Karpas-422 (cell line): ENCODE measurements at regions not wholly inside any gene's neighbourhood (a gene's known extent, or its start where the extent isn't known, plus 50 kb on each side); places are given as distances from the start of the nearest gene placed in this dataset.
A peak's percentile ranks its signal among the peaks of the same experiment; 100 is the strongest.
"Not testable (repeated sequence)": the region's sequence is repeated elsewhere in the genome, so short reads cannot be mapped to it uniquely, and the experiment has no call there.

Experiments used
- DNase-seq: peaks from one replicate; pipeline ENCODE4 v3.0.0-alpha.2; 2015
- H2AFZ ChIP-seq: fragments of 200-600 bp; sonication (generic); 2 replicates; pipeline ENCODE4 v1.6.1; 2014; ENCODE audit warnings: antibody characterized with exemption, low read length, mixed read lengths
- H3K27ac ChIP-seq: fragments of 200-600 bp; sonication (generic); 2 replicates; pipeline ENCODE4 v1.5.1; 2014; ENCODE audit warnings: mild to moderate bottlenecking, low read length, moderate library complexity
- H3K27me3 ChIP-seq: fragments of 200-600 bp; sonication (generic); 2 replicates; pipeline ENCODE4 v1.6.1; 2014; ENCODE audit warnings: low read length, mixed read lengths
- H3K36me3 ChIP-seq: fragments of 200-600 bp; sonication (generic); 2 replicates; pipeline ENCODE4 v1.6.1; 2014; ENCODE audit warnings: low read length, mixed read lengths; ENCODE audit not compliant: insufficient read depth
- H3K4me1 ChIP-seq: fragments of 200-600 bp; sonication (generic); 2 replicates; pipeline ENCODE4 v1.6.1; 2014; ENCODE audit warnings: mild to moderate bottlenecking, low read length, mixed read lengths
- H3K4me2 ChIP-seq: fragments of 200-600 bp; sonication (generic); 2 replicates; pipeline ENCODE4 v1.6.1; 2014; ENCODE audit warnings: low read length, low read depth, mild to moderate bottlenecking; ENCODE audit not compliant: poor library complexity, severe bottlenecking
- H3K4me3 ChIP-seq: fragments of 200-600 bp; sonication (generic); 2 replicates; pipeline ENCODE4 v1.5.1; 2014; ENCODE audit warnings: mild to moderate bottlenecking, antibody characterized with exemption, low read length, mixed read lengths
- H3K79me2 ChIP-seq: fragments of 200-600 bp; sonication (generic); 2 replicates; pipeline ENCODE4 v1.6.1; 2014; ENCODE audit warnings: mild to moderate bottlenecking, low read length, mixed read lengths
- H3K9ac ChIP-seq: fragments of 200-600 bp; sonication (generic); 2 replicates; pipeline ENCODE4 v1.6.0; 2014; ENCODE audit warnings: low read length
- H3K9me2 ChIP-seq: fragments of 200-600 bp; sonication (generic), shearing (Covaris generic); replicated peaks from 2 replicates; pipeline ENCODE4 v1.6.0; 2014; ENCODE audit warnings: mild to moderate bottlenecking, low read length, moderate library complexity; ENCODE audit not compliant: insufficient read depth
- H3K9me3 ChIP-seq: fragments of 300-700, 200-600 bp; sonication (generic); 2 replicates; pipeline ENCODE4 v1.6.1; 2014; ENCODE audit warnings: low read length, mixed read lengths
- H4K20me1 ChIP-seq: fragments of 200-600 bp; sonication (generic); 2 replicates; pipeline ENCODE4 v1.6.1; 2014; ENCODE audit warnings: mild to moderate bottlenecking, antibody characterized with exemption, low read length, low read depth; ENCODE audit not compliant: insufficient read depth

GRCh38 chr14:86739761-86740160, 1209.8 kb downstream of the FLRT2 start:
- Histone ChIP-seq H3K9ac (peak overlapping the region; percentile 46), H2AFZ (peak overlapping the region; percentile 96), H3K4me2 (peak overlapping the region; percentile 84)

GRCh38 chr14:86731427-86731826, 1201.5 kb downstream of the FLRT2 start:
- H3K27me3 ChIP-seq, H3K27ac ChIP-seq, H3K4me1 ChIP-seq, H3K79me2 ChIP-seq, H3K9me3 ChIP-seq, H3K9me2 ChIP-seq, H3K36me3 ChIP-seq, DNase-seq, H3K4me3 ChIP-seq, H2AFZ ChIP-seq, H4K20me1 ChIP-seq, H3K4me2 ChIP-seq, H3K9ac ChIP-seq: not testable (repeated sequence)

More at GRCh38 chr14:86739761-86740160, 1209.8 kb downstream of the FLRT2 start:
- H3K4me3 ChIP-seq: peak overlapping the region; percentile 62
- H3K27me3 ChIP-seq: no peaks in the 10 kb centered on the region
- H3K27ac ChIP-seq: no peak overlapping the region
- H3K9me2 ChIP-seq: no peaks in the 10 kb centered on the region; the same call in 1 of the 2 replicates
- no peaks in the 10 kb centered on the region for H3K9me3 ChIP-seq
- no peaks in the 10 kb centered on the region for H3K79me2 ChIP-seq
- peaks cover 14% of the 10 kb centered on the region for H3K4me1 ChIP-seq
- no peaks in the 10 kb centered on the region for H3K36me3 ChIP-seq
- no peak for DNase-seq
- no peaks in the 10 kb centered on the region for H4K20me1 ChIP-seq

- Histone ChIP-seq H3K9me3 (no peaks in the 10 kb centered on the region), H3K4me2 (no peak overlapping the region), H3K4me1 (no peaks in the 10 kb centered on the region), H3K9ac (no peak overlapping the region), H4K20me1 (no peaks in the 10 kb centered on the region), H2AFZ (no peak overlapping the region), H3K79me2 (no peaks in the 10 kb centered on the region), H3K36me3 (no peaks in the 10 kb centered on the region), H3K27me3 (no peaks in the 10 kb centered on the region), H3K27ac (no peak overlapping the region), H3K4me3 (no peak overlapping the region), H3K9me2 (no peaks in the 10 kb centered on the region)
- no peak for DNase-seq
These were observed 1193.3 kb downstream of the FLRT2 start for GRCh38 chr14:86723254-86723624.

DNA sequence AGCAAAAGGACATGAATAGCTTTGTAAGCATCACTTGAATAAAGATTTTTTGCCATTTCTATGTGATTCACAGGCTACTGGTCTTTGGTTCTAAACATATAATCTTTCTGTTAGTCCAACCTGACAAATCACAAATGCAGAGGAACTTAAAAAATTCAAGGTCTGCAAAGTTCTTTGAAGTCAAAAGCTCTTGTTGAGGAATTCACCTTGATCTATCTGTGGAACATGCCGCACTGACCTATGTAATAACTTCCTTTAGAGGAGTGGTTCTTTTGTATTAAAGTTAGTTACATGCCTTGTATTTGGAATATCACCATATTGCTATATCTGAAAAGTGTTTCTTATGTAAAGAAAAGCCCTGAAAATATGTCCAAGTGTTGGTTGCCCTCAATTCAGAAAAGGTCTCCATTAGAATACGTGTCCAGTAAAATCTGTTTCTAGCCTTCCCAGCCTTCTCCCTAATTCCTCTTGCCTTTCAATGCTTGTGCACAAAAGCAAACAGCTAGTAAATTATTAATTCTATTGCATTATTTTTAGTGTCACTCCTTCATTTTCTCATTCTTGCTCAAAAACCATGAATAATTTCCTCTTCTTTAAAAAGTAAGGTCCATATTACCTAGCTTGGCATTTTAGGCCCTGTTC, 1192.8 kb downstream of the FLRT2 start:
- Histone ChIP-seq H3K9me2 (no peaks in the 10 kb centered on the region), H2AFZ (no peak overlapping the region), H3K9me3 (no peaks in the 10 kb centered on the region), H3K36me3 (no peaks in the 10 kb centered on the region), H3K27ac (no peak overlapping the region), H3K4me1 (no peaks in the 10 kb centered on the region), H3K4me3 (no peak overlapping the region), H4K20me1 (no peaks in the 10 kb centered on the region), H3K4me2 (no peak overlapping the region), H3K79me2 (no peaks in the 10 kb centered on the region), H3K9ac (no peak overlapping the region), H3K27me3 (no peaks in the 10 kb centered on the region)
- DNase-seq: no peak

DNA sequence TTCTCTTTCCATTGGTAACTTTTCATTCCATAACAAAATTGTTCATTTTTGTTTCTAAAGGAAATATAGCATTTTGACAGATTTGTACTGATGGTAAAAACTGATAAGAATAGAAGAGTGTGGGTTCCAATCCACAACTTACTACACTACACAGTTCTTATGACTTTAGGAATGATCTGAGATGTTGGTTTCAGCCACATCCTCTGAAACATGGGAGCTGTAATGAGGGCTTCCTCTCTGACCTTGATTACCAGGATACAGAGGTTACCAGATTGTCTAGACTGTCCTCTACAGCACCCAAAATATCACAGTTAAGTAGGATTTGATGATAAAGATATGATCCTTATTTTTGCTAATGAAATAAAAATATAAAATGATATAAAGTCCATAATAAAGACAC, 1184.6 kb downstream of the FLRT2 start:
- no peak for DNase-seq
- no peaks in the 10 kb centered on the region for H3K9me3 ChIP-seq
- no peaks in the 10 kb centered on the region for H3K79me2 ChIP-seq
- no peak overlapping the region for H2AFZ ChIP-seq
- H3K4me2 ChIP-seq: no peak overlapping the region
- H3K27ac ChIP-seq: no peak overlapping the region
- H3K36me3 ChIP-seq: no peaks in the 10 kb centered on the region
- H3K27me3 ChIP-seq: no peaks in the 10 kb centered on the region
- H3K9me2 ChIP-seq: no peaks in the 10 kb centered on the region
- H3K9ac ChIP-seq: no peak overlapping the region
- H3K4me3 ChIP-seq: no peak overlapping the region
- H4K20me1 ChIP-seq: no peaks in the 10 kb centered on the region
- H3K4me1 ChIP-seq: peaks cover 13% of the 10 kb centered on the region

- DNase-seq: no peak
- H4K20me1 ChIP-seq: no peaks in the 10 kb centered on the region
- H3K9me2 ChIP-seq: no peaks in the 10 kb centered on the region
- H3K79me2 ChIP-seq: no peaks in the 10 kb centered on the region
- no peaks in the 10 kb centered on the region for H3K36me3 ChIP-seq
- H3K9ac ChIP-seq: no peak overlapping the region
- no peaks in the 10 kb centered on the region for H3K9me3 ChIP-seq
- no peak overlapping the region for H3K4me3 ChIP-seq
- H3K4me2 ChIP-seq: no peak overlapping the region
- H2AFZ ChIP-seq: no peak overlapping the region
- no peaks in the 10 kb centered on the region for H3K27me3 ChIP-seq
- H3K27ac ChIP-seq: no peak overlapping the region
- H3K4me1 ChIP-seq: peaks cover 13% of the 10 kb centered on the region
These were observed 1184.2 kb downstream of the FLRT2 start for GRCh38 chr14:86714153-86714552.

DNA sequence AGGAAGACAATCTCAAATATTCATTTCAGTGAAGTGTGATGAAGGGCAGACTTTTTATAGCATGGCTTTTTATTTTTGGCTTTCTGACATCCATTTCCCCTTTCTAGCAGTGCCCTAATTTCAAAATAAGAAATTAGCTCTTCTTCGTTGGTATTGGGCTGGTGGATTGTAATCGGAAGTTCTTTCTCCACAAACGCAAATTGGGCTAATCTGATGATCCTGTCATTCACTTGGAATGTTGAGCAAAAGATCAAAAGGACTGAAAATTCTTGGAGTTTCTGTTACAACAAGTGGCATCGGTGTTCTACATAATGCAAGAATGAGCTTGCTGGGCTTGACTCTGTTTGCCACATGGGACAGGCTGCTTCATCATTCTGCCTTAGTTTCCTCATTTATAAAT, 1182.8 kb downstream of the FLRT2 start:
- peak; percentile 48 for DNase-seq

GRCh38 chr14:86712176-86712575, 1182.2 kb downstream of the FLRT2 start:
- H3K4me1 ChIP-seq: peaks cover 21% of the 10 kb centered on the region
- no peaks in the 10 kb centered on the region for H3K9me3 ChIP-seq
- H3K36me3 ChIP-seq: no peaks in the 10 kb centered on the region
- no peaks in the 10 kb centered on the region for H3K9me2 ChIP-seq
- H4K20me1 ChIP-seq: no peaks in the 10 kb centered on the region
- no peaks in the 10 kb centered on the region for H3K27me3 ChIP-seq
- H3K9ac ChIP-seq: no peak overlapping the region
- no peak overlapping the region for H2AFZ ChIP-seq
- no peak overlapping the region for H3K4me3 ChIP-seq
- H3K27ac ChIP-seq: no peak overlapping the region
- peak overlapping the region; percentile 39 for H3K4me2 ChIP-seq
- DNase-seq: no peak
- no peaks in the 10 kb centered on the region for H3K79me2 ChIP-seq

More for the DNA sequence above, 1182.8 kb downstream of the FLRT2 start:
- peaks cover 21% of the 10 kb centered on the region for H3K4me1 ChIP-seq
- H3K9me2 ChIP-seq: no peaks in the 10 kb centered on the region
- H3K9ac ChIP-seq: no peak overlapping the region
- H3K27me3 ChIP-seq: no peaks in the 10 kb centered on the region
- no peak overlapping the region for H2AFZ ChIP-seq
- no peaks in the 10 kb centered on the region for H3K36me3 ChIP-seq
- no peaks in the 10 kb centered on the region for H3K79me2 ChIP-seq
- H3K27ac ChIP-seq: no peak overlapping the region
- H4K20me1 ChIP-seq: no peaks in the 10 kb centered on the region
- H3K9me3 ChIP-seq: no peaks in the 10 kb centered on the region
- H3K4me3 ChIP-seq: no peak overlapping the region
- peak overlapping the region; percentile 39 for H3K4me2 ChIP-seq
